ENCODE measurements at regions not wholly inside any gene's neighbourhood (a gene's known extent, or its start where the extent isn't known, plus 50 kb on each side); places are given as distances from the start of the nearest gene placed in this dataset.

DNA sequence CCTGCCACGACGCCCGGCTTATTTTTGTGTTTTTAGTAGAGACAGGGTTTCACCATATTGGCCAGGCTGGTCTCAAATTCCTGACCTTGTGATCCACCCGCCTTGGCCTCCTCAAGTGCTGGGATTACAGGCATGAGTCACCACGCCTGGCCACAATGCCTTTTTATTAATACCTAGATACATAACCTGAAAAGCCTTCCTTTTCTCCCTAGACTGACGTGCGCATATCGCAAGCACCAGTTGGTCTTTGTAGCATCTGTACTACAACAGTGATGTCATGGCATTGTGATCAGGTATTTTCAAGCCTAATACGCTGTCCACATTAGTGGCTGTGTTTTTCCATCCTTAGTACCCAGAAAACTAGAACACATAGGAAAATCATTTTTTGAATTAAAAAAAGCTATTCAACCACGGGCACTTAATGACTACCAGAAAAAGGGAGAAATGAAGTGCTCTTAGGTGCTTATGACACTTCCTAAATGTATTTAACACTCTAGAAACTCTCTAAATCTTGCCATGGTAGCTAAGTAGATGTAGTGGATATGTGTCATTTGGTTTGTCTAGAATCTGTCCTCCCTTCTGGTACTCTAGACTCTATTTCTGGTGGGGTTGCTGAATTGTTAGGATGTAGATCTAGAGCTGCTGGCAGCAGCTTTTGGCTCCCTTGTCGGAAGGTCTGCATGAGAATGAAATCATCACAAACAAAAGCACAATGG lies 707.8 kb downstream of the STIM2 start:
- DNase-seq, result no peak

GRCh38 chr4:27568952-27569319 lies 708.3 kb downstream of the STIM2 start:
- DNase-seq, result no peak

DNA sequence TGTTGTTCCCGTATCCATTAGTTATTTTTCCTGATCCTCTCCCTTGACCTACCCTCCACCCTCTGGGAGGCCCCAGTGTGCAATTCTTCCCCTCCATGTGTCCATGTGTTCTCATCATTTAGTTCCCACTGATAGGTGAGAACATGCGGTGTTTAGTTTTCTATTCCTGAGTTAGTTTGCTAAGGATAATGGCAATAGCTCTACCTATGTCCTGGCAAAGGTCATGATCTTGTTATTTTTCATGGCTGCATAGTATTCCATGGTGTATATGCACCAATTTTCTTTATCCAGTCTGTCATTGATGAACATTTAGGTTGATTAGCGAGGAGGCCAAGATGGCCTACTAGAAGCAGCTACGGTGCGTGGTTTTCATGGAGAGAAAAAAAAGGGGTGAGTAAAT lies 714.1 kb downstream of the STIM2 start:
- no peak for DNase-seq

DNA sequence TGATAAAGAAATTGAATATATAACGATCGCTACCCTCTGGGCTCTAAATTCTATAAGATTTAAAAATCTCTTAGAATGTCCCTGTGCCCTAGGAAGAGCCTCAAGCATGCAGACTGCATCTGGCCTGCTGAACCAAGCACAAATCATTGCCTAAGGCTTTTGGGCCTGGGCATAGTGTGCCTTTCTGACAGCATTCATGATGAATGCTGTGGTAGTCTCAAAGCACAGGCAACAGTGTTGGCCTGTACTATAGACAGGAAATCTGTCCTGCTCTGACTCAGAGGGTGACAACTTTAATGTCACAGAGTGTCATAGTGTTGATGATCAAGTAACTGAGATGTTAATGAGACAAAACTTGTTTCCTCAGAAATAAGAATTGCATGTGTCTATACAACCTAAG lies 717.3 kb downstream of the STIM2 start:
- DNase-seq, result no peak

DNA sequence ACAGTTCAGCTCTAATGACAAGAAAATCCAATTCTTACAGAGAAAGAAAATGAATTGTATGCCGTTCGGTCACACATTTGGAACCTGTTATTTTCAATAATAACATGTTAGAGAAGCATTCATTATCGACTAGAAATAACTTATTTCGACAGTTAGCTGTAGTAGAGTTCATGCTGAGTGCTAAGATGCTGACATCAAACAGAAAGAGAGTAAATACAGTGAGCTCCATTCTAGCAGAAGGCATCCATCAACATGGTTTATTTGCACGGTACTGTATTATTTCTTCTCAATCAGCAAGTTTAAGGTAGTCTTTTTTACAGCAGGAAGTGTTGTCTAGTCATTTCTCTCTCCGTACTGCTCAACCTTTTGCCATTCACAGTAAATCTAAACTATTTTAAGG lies 732.1 kb downstream of the STIM2 start:
- no peak for DNase-seq

GRCh38 chr4:27594922-27595321 lies 734.3 kb downstream of the STIM2 start:
- DNase-seq, result no peak

DNA sequence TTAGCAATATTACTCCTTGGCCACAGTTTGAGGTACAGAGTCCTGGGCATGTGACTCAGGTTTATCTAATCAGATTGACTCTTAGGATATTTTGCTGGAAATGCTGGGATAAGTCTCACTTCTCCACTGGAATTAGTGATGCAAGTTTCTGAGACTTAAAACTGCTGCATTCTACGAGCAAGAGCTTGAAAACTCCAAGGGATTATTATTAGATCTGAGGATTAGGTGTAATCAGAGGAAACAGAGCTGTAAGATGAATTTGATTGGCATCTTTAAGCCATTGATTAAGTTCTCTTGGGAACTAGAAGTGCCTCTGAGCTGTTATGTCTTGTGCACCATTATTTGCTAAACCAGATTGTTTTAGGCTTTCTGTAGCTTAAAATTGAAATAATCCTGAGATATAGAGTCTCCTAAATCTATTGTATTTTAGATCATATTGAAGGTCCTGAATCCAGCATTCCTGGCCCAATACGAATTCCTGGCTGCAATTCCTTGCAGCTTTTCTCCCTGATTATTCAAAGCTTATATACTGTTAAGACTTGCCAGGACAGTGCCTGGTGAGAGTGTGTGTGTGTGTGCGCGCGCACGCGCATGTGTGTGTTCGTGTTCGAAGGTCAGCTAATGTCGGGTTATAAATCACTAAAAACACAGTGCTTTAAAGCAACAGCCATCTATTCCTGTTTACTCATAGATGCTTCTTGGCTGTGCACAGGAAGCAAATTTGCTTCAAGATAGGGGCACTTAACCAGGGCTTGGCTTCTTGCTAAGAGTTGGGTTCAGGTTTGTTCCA lies 735.1 kb downstream of the STIM2 start:
- DNase-seq, result no peak

DNA sequence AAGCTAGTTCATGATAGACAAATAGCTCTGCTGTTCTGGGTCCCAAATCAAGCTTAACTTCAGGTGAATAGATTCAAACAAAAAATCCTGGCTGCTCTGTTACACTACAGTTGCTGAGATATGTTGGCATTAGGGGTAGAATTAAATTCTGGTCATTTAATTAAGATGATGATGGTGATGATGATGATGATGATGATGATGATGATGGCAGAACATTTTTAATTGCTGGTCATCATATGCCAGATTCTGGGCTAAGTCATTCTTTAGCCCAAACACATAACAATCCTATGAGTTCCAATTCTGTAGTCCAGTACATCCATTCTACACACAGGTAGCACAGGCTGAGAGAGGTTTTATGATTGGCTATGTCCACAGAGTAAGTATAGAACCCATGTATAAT lies 741.5 kb downstream of the STIM2 start:
- DNase-seq, result no peak

- DNase-seq, result no peak
Measured at GRCh38 chr4:27604692-27605091, 744.1 kb downstream of the STIM2 start.

DNA sequence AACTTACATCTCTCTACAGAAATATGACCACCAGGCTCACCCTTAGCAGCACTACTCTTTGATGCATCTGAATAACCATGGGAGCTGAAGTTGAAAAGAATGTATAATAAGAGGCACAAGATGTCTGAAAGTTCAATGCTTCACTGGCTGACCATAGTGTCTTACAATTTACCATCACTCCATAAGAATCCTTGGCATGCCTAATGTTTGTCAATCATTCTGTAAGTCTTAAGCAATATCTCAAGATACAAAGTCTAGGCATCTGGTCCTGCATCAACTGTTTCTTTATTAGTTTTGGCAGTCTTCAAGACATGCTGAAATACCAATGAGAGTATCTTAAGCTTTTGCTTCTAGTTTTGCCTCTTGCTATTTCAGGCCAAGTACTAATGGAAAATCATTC lies 755.5 kb downstream of the STIM2 start:
- peak; percentile 62 for DNase-seq

DNA sequence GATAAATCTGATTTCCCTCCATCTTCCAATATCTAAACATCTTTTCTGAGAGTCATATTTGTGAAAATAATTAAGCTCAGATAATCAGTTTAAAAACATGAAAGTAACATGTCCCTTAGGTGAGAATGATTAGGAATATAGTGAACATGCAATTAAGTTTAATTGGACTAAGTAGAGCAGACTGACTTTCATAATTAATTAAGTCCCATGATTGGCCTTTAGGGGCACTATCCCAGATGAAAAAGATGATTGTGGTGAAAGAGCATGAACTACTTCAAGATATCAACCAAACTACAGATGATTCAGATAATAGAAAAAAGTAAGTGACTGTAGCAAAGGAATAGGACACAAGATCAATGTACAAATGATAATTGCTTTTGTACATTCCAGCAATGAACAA lies 758.8 kb downstream of the STIM2 start:
- no peak for DNase-seq

- DNase-seq, result no peak
Measured at GRCh38 chr4:27620886-27621285, 760.2 kb downstream of the STIM2 start.

- no peak for DNase-seq
Measured at GRCh38 chr4:27624749-27625148, 764.1 kb downstream of the STIM2 start.

DNA sequence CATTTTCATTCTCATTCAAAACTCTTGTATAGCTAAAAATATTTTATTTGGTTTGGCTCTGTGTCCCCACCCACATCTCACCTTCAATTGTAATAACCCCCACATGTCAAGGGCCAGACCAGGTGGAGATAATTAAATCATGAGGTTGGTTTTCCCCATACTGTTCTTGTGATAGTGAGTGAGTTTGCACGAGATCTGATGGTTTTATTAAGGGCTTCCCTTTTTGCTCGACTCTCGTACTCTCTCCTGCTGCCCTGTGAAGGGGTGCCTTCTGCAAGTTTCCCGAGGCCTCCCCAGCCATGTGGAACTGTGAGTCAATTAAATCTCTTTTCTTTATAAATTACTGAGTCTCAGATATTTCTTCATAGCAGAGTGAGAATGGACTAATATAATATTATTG lies 768.0 kb downstream of the STIM2 start:
- no peak for DNase-seq

DNA sequence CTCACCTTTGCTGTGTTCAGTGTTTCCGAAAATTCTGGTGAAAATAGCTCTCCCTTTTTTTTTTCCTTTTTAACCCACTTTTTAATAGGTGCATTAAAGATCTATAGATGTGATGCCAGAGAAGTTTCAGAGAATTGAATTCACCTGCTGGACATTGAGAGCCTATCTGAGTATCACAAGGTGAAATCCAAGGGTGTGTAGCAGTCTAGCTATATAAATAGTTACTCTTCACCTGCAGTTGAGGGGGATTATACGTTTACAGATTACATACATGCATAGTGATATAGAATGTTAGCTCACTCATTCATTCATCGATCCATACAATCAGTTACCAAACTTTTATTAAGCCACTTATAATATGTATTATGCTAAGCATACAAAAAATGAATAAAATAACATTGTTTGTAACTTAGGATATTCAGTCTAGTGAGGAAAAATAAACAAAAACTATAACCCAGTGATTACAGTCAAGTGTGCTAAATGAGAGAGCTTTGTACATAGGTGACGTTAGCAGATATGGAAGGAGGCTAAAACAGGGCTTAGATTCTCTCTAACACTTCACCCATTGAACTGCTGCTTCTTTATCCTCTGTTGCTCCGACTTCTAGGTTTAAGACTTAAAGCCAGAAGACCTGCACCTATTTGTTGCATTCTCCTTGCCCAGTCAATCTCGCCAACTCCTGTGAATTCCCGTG lies 769.0 kb downstream of the STIM2 start:
- no peak for DNase-seq

DNA sequence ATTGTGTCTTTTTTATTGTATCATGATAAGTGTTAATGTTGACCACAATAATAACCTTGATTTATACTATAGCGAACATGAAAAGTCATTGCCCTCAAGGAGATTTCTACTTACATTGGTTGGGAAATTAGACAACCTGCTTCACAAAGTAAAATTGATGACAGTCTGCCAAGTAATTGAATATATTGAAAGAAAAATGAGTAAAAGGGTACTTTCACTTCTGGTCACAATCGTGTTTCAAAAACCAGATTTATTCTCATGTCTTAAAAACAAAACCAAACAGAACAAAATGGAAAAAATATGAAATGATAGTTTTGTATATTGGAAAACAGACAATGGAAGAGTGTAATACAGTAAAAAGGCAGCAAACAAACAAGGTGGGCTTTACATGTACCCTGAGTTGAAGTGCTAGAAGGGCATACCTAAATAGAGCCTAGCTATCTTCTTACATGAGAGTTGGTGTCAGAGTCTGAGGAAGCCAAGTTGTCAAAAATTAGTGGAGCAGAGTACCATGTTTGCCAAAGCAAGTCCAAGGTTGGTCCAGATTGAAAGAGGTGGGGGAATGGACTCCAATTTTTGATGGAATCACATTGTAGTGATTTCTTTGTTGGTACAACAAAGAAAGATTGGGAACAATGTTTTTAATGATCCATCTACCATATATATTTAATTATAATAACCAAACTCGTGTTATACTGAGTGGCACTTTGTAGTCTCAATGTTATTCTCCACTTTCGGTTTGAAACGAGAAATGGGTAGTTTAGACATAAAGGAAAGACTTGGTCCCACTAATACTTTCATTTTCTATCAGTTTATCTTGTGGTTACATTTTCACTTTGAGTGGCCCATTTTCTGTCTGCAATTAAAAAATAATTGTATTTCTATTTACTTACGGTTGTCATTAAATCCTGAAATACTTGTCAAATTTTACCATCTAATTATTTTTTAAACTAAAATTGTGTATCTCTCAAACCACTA lies 775.6 kb downstream of the STIM2 start:
- DNase-seq, result no peak

GRCh38 chr4:27638163-27638915 lies 777.7 kb downstream of the STIM2 start:
- DNase-seq, result no peak

DNA sequence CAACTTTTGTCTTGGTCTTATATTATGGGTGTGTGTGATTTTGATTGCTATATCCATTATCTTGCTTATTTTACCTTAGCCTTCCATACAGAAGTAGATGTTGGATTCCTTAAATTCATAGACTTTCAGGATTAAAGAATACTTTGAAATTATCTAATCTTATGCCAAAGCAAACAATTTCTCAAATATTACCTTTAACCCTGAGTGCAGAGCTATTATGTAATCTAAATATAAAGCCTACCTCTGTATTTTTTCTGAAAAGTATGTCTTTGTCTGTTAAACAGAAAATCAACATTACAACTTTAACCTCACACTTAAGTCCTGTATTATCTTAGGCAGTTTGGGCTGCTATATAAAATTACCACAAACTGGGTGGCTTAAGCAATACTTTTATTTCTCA lies 782.5 kb downstream of the STIM2 start:
- DNase-seq, result no peak

GRCh38 chr4:27648416-27648815 lies 787.8 kb downstream of the STIM2 start:
- no peak for DNase-seq

DNA sequence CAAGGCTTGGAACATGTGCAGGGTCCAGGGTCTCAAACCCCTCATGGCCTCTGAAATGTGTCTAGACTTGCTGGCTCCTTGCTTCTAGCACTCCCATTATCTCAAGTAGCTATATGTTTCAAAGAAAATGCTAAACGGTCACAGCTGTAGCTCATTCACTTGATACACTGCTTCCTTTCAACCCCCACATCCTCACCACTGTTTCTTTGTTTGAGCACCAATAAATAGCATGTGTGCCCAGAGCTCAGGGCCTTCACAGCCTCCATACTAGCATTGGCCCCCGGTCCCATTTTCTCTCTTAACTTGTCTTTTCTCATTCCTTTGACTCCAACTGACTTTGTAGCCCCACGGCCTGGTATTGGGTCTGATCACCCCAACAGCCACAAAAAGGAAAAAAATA lies 801.8 kb downstream of the STIM2 start:
- no peak for DNase-seq

DNA sequence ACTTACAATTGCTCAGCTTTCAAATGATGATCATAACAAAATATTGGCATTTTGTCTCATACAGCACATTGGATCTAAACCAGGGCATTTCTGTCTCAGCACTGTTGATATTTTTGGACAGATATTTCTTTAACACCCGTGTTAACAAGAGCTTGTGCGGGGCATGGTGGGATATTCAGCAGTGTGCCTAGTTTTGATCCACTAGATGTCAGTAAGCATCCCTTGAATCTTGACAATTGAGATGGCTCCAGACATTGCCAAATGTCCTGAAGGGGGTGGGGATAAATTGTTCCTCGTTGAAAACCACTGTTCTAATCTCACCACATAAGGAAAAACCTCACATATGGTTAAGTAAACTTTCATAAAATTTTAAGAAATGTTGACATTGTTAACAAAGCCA lies 806.3 kb downstream of the STIM2 start:
- DNase-seq, result no peak

DNA sequence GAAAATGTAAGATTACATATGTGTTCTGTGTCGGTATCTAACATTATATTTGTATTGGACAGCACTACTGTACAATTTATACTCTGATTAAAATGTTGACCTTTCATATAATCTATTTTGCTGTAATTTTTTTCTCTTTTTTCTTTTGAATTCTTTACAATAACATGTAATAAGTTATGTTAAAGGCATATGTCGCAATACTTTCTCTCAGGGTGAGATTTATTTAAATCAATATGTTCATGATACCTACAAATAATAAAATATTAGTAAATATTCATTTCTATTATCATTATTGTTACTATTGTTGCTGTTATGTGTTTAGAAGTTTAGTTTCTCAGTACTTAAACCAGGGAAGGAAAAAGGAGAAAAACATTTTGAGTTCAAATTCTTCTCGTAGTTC lies 807.4 kb downstream of the STIM2 start:
- DNase-seq, result no peak
